HG02642 (cell line): ENCODE measurements at regions not wholly inside any gene's neighbourhood (a gene's known extent, or its start where the extent isn't known, plus 50 kb on each side); places are given as distances from the start of the nearest gene placed in this dataset.

ENCODE experiments used
- ATAC-seq: cut with Tn5 transposase; IDR thresholded peaks from one replicate; pipeline ENCODE4 v1.9.1; 2021; ENCODE audit warnings: mild to moderate bottlenecking; ENCODE audit not compliant: unreplicated experiment, poor library complexity

- no peak for ATAC-seq
Observed at GRCh38 chr20:39135885-39136544, 173.9 kb downstream of the DHX35 start.

- ATAC-seq = no peak
Observed at GRCh38 chr20:39133201-39133600, 171.1 kb downstream of the DHX35 start.

- no peak for ATAC-seq
Observed at GRCh38 chr20:39132511-39132910, 170.4 kb downstream of the DHX35 start.

GRCh38 chr20:39132093-39132492, 169.9 kb downstream of the DHX35 start:
- no peak for ATAC-seq

- ATAC-seq = no peak
Observed at GRCh38 chr20:39130627-39131026, 168.5 kb downstream of the DHX35 start.

GRCh38 chr20:39129523-39129922, 167.4 kb downstream of the DHX35 start:
- no peak for ATAC-seq

- no peak for ATAC-seq
Observed at GRCh38 chr20:39124064-39124463, 161.9 kb downstream of the DHX35 start.

- ATAC-seq = no peak
Observed at GRCh38 chr20:39123185-39123557, 161.0 kb downstream of the DHX35 start.

- ATAC-seq = no peak
Observed at GRCh38 chr20:39117491-39117890, 155.3 kb downstream of the DHX35 start.

GRCh38 chr20:39116020-39116419, 153.9 kb downstream of the DHX35 start:
- no peak for ATAC-seq

GRCh38 chr20:39112178-39112743, 150.1 kb downstream of the DHX35 start:
- ATAC-seq = no peak

GRCh38 chr20:39111359-39112177, 149.4 kb downstream of the DHX35 start:
- no peak for ATAC-seq

GRCh38 chr20:39110819-39111136, 148.6 kb downstream of the DHX35 start:
- ATAC-seq = no peak

GRCh38 chr20:39109933-39110818, 148.0 kb downstream of the DHX35 start:
- no peak for ATAC-seq

GRCh38 chr20:39108746-39109145, 146.6 kb downstream of the DHX35 start:
- ATAC-seq = no peak

GRCh38 chr20:39107741-39108140, 145.6 kb downstream of the DHX35 start:
- no peak for ATAC-seq

- no peak for ATAC-seq
Observed at GRCh38 chr20:39106791-39107190, 144.6 kb downstream of the DHX35 start.

- no peak for ATAC-seq
Observed at GRCh38 chr20:39105551-39105950, 143.4 kb downstream of the DHX35 start.

GRCh38 chr20:39103732-39104131, 141.6 kb downstream of the DHX35 start:
- no peak for ATAC-seq

- no peak for ATAC-seq
Observed at GRCh38 chr20:39103305-39103704, 141.2 kb downstream of the DHX35 start.

GRCh38 chr20:39101895-39102294, 139.8 kb downstream of the DHX35 start:
- no peak for ATAC-seq
